ENCODE measurements at regions not wholly inside any gene's neighbourhood (a gene's known extent, or its start where the extent isn't known, plus 50 kb on each side); places are given as distances from the start of the nearest gene placed in this dataset.

DNA sequence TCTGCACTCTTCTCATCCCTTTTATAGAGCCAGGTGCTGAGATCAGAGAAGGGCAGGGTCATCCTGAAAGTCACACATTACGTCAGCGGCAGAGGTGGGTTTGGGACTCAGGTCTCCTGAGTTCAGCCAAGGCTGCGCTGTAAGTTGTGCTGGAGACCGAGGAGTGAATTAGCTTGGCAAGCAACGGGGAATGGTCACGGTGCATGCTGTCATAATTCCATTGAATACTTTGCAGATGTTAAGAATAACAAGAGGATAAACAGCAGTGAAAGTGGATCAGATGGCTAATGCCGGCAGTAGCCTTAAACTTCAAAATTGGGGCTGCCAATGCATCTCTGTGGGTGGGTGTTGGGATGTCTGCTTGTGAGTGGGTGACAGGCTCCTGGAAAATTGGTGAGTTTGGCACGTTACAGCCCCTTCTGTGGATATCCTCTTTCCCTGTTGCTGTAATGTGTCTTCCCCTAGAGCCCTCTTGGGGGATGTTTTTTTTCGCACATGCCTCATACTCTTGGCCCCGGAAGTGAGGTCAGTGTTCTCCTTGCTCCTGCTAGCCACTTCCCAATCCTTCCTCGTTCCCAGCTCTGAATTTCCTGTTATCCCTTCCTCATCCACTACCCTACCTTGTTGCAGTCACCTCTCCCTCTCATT lies 287.1 kb upstream of the SRRM4 start:
- no peak for TF ChIP-seq TAF1 (conservative IDR thresholded peaks at IDR 0.05)
- TF ChIP-seq, protein P1, sequence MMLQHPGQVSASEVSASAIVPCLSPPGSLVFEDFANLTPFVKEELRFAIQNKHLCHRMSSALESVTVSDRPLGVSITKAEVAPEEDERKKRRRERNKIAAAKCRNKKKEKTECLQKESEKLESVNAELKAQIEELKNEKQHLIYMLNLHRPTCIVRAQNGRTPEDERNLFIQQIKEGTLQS (IDR thresholded peaks at IDR 0.05): no peak
